H1 (cell line): ENCODE measurements at regions not wholly inside any gene's neighbourhood (a gene's known extent, or its start where the extent isn't known, plus 50 kb on each side); places are given as distances from the start of the nearest gene placed in this dataset.

Source experiments
- POU5F1 ChIP-seq: IDR thresholded peaks from 2 replicates; pipeline ENCODE4 v1.6.1; 2011; ENCODE audit warnings: low read depth, mild to moderate bottlenecking, low read length, moderate library complexity
- RAD21 ChIP-seq, 2 experiments: IDR thresholded peaks in 1 of 2; conservative IDR thresholded peaks in 1 of 2; 2 replicates each; pipeline ENCODE4 v1.6.1; 2011; ENCODE audit warnings: low read depth in 2 of 2, low read length in 2 of 2, improper control_type of control experiment in 1 of 2, inconsistent platforms in 1 of 2, mild to moderate bottlenecking in 1 of 2, moderate library complexity in 1 of 2
- SRF ChIP-seq: IDR thresholded peaks from 2 replicates; pipeline ENCODE4 v1.6.1; 2011; ENCODE audit warnings: mild to moderate bottlenecking, low read depth, low read length, moderate library complexity
- TAF1 ChIP-seq: IDR thresholded peaks from 2 replicates; pipeline ENCODE4 v1.6.1; 2011; ENCODE audit warnings: mild to moderate bottlenecking, low read depth, low read length
- TF ChIP-seq, protein P1 (sequence below): IDR thresholded peaks from 2 replicates; pipeline ENCODE4 v1.6.1; 2012; ENCODE audit warnings: inconsistent platforms

DNA sequence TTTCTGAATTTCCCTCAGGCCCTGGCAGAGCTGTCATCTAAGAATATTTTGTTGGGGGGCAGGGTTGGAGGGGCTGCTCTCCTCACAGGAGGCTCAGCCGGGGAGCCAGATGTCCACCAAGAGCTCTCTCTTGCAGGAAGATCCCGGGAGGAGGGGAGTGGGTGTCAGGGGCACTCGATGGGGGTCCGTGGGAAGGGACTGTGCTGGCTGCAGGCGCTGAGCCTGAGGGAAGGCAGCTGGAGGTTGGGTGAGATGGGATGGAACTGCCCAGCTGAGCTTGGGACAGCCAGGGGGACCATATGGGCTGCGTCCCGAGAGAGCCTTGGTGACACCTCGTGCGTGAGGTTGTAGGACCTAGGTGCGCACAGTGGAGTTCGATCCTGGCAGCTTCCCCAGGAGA lies 111.2 kb upstream of the GSE1 start (continued):
- TF ChIP-seq RAD21 (IDR thresholded peaks at IDR 0.05 in 1 of 2, conservative IDR thresholded peaks at IDR 0.05 in 1 of 2; ENCODE audit: low read depth in 2 of 2, low read length in 2 of 2) (no peak), POU5F1 (no peak), SRF (no peak), TAF1 (no peak)
- TF ChIP-seq, protein P1, sequence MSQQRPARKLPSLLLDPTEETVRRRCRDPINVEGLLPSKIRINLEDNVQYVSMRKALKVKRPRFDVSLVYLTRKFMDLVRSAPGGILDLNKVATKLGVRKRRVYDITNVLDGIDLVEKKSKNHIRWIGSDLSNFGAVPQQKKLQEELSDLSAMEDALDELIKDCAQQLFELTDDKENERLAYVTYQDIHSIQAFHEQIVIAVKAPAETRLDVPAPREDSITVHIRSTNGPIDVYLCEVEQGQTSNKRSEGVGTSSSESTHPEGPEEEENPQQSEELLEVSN, result no peak
